Transverse colon (tissue), 4 donors: ENCODE measurements at regions not wholly inside any gene's neighbourhood (a gene's known extent, or its start where the extent isn't known, plus 50 kb on each side); places are given as distances from the start of the nearest gene placed in this dataset.

ENCODE experiments used
- DNase-seq: peaks from one replicate; pipeline ENCODE4 v3.0.0-alpha.2; 2019
- H3K27ac ChIP-seq, 4 donors: fragments of 200-600 bp; sonication (generic); 2 replicates each; pipeline ENCODE4 v1.5.1; 2016 to 2018; ENCODE audit warnings: inconsistent platforms in 4 of 4
- H3K27me3 ChIP-seq: fragments of 200-600 bp; sonication (generic); 2 replicates; pipeline ENCODE4 v1.5.1; 2017; ENCODE audit warnings: inconsistent platforms
- H3K36me3 ChIP-seq, 4 donors: fragments of 200-600 bp; sonication (generic); 2 replicates each; pipeline ENCODE4 v1.5.1; 2017 to 2019; ENCODE audit warnings: inconsistent platforms in 4 of 4
- H3K4me1 ChIP-seq, 4 donors: fragments of 200-600 bp; sonication (generic); 2 replicates each; pipeline ENCODE4 v1.5.1; 2017 to 2020; ENCODE audit warnings: inconsistent platforms in 4 of 4
- H3K4me3 ChIP-seq, 4 donors: fragments of 200-600 bp; sonication (generic); 1 replicate in 1 of 4; 2 replicates in 3 of 4; pipeline versions ENCODE4 v1.5.1 to v1.6.1; 2017 to 2019; ENCODE audit warnings: inconsistent platforms in 4 of 4
- H3K9me3 ChIP-seq, 2 donors: fragments of 200-600 bp; sonication (generic); 2 replicates each; pipeline ENCODE4 v1.5.1; 2017 to 2019; ENCODE audit warnings: inconsistent platforms in 2 of 2
- CTCF ChIP-seq, 5 experiments: fragments of 200-600 bp in 3 of 5; fragments of 450-650 bp in 2 of 5; sonication (generic) in 3 of 5; IDR thresholded peaks; 1 replicate in 2 of 5; 2 replicates in 3 of 5; pipeline ENCODE4 v1.5.1; 2016 to 2017; ENCODE audit warnings: antibody characterized with exemption in 5 of 5, inconsistent platforms in 3 of 5, mild to moderate bottlenecking in 2 of 5, moderate library complexity in 1 of 5
- EP300 ChIP-seq: sonication (generic); formaldehyde crosslinking; IDR thresholded peaks from one replicate; pipeline ENCODE4 v1.6.1; 2017; ENCODE audit warnings: antibody characterized with exemption, low read depth
- POLR2A ChIP-seq: fragments of 450-650 bp; IDR thresholded peaks from one replicate; pipeline ENCODE4 v1.6.1; 2016; ENCODE audit warnings: antibody characterized with exemption, mild to moderate bottlenecking, moderate library complexity
- POLR2AphosphoS5 ChIP-seq, 3 donors: sonication (generic); formaldehyde crosslinking; IDR thresholded peaks; one replicate each; pipeline ENCODE4 v1.6.1; 2016; ENCODE audit warnings: antibody characterized with exemption in 3 of 3
- WGBS, 2 donors: methylation state at CpG; one replicate each; pipeline ENCODE4 v1.1.5; 2018; ENCODE audit warnings: low coverage in 1 of 2; 5-methylcytosine and 5-hydroxymethylcytosine counted together
- in situ Hi-C, 4 donors: fragments of 200-750 bp; cut with MboI; loops; one replicate each; pipeline versions ENCODE4 v1.15.0 to v1.15.1; 2017; ENCODE audit warnings: low sequenced_read_pairs in 3 of 4, low pct_ligation_motif_present in 1 of 4, low pct_unique_long_range_greater_than_20kb in 1 of 4
- intact Hi-C: fragments of 100-400 bp; cut with DNase I; formaldehyde crosslinking; loops from one replicate; pipeline ENCODE4 v1.15.1; 2023; ENCODE audit warnings: low total_unique reads

DNA sequence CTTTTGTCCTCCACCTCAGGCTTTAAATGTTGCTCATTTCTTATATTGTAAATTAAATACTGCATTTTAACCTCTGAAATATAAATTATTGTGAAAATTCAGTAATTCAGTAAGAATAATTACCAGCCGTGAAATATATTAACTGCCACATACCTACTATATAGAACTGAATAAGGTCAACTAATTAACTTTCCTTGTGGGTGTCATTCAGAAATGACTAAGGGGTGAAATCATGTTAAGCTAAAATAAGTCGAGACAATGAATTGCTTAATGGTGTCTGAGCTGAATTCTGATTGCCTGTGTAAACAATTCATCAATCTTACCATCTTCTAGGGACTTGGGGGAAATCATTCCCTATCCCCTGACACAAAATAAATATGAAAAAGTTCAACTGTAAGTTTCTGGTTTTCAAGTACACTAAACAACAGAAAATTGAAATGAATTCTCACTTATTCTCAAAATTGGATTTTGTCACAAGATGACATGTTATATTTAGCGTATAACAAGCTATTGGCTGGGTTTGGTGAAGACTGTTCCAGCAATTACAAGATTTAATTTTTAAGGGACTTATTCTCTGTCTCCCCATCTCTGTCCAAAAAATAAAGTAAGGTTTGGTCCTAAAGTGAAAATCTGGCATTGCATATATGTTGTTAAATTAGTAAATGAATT, 255.1 kb downstream of the METTL4 start:
- no peak for DNase-seq
- TF ChIP-seq POLR2A (no peak), CTCF (IDR thresholded peaks at IDR 0.05) (no peak), POLR2AphosphoS5 (IDR thresholded peaks at IDR 0.05) (no peak), EP300 (no peak)
- no peaks in the 10 kb centered on the region for H3K27me3 ChIP-seq
- in situ Hi-C loops = no loop called here
- no peaks in the 10 kb centered on the region for H3K9me3 ChIP-seq
- intact Hi-C loops = no loop called here
- 65 to 67% methylated on average over 3 of the region's 3 CpGs for WGBS, 2 donors
- no peak overlapping the region for H3K27ac ChIP-seq
- no peak overlapping the region for H3K4me3 ChIP-seq
- H3K4me1 ChIP-seq = no peaks in the 10 kb centered on the region
- no peaks in the 10 kb centered on the region for H3K36me3 ChIP-seq

DNA sequence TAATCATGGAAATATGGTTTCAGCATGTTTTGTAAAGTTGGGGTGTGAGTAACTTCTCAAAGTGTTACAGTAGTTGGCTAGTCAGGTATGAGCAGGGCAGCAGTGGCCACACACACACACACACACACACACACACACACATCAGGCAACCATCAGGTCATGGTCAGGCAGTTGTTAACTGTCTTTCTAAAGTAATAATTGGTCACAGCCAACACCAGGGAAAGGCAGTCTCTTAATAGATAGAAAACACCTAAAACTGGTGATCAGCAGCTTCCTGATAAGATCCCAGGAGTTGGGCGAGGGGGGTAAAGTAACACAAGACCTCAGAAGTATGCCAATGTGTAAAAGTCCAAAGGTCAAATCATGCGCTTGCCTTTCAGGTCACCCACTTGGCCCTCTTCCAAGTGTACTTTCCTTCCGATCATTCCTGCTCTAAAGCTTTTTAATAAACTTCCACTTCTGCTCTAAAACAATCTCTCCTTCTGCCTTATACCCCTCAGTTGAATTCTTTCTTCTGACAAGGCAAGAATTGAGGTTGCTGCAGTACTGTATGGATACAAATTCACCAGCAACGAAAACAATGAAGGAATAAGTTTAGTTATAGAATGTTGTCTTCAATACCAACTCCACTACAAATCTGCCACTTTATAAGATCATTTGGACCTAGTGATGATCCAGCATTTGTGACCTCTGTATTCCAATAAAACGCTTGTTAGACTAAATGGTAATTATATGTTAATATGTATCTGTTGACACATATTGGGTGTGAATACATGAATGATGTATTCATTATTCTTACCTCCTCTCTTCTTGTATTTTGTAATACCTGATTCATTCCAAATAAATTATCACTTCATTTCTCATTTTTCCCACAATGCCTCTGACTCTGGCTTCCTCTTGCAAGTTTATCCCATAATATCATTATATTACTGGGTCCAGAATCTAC, 254.3 kb downstream of the METTL4 start:
- no peak for DNase-seq
- no peaks in the 10 kb centered on the region for H3K27me3 ChIP-seq
- no peaks in the 10 kb centered on the region for H3K36me3 ChIP-seq
- TF ChIP-seq EP300 (no peak), CTCF (IDR thresholded peaks at IDR 0.05) (no peak), POLR2AphosphoS5 (IDR thresholded peaks at IDR 0.05) (no peak), POLR2A (no peak)
- no peak overlapping the region for H3K4me3 ChIP-seq
- in situ Hi-C loops = no loop called here
- H3K9me3 ChIP-seq = no peaks in the 10 kb centered on the region
- intact Hi-C loops = no loop called here
- H3K27ac ChIP-seq = no peak overlapping the region
- no peaks in the 10 kb centered on the region for H3K4me1 ChIP-seq
- 38 to 49% methylated on average over 4 to 5 of the region's 5 CpGs for WGBS, 2 donors

GRCh38 chr18:2324459-2324858, 246.8 kb downstream of the METTL4 start:
- TF ChIP-seq POLR2AphosphoS5 (IDR thresholded peaks at IDR 0.05) = no peak
- no peak for TF ChIP-seq POLR2A
- no peak for TF ChIP-seq CTCF (IDR thresholded peaks at IDR 0.05)
- no peak for TF ChIP-seq EP300
- intact Hi-C loops (no loop called here), in situ Hi-C loops (no loop called here)
- Histone ChIP-seq H3K4me3 (no peak overlapping the region), H3K9me3 (no peaks in the 10 kb centered on the region), H3K27me3 (no peaks in the 10 kb centered on the region), H3K4me1 (no peaks in the 10 kb centered on the region), H3K36me3 (no peaks in the 10 kb centered on the region), H3K27ac (no peak overlapping the region)
- no peak for DNase-seq

- Histone ChIP-seq H3K4me1 (no peaks in the 10 kb centered on the region), H3K9me3 (no peaks in the 10 kb centered on the region), H3K4me3 (no peak overlapping the region), H3K36me3 (no peaks in the 10 kb centered on the region), H3K27ac (no peak overlapping the region), H3K27me3 (no peaks in the 10 kb centered on the region)
- 56 to 64% methylated on average over 4 of the region's 4 CpGs for WGBS, 2 donors
- in situ Hi-C loops (loop anchor here in 1 of 4 donors (25.0 kb wide), 1 partner anchor 212 kb away; no protein-coding TSS in a partner anchor), intact Hi-C loops (no loop called here)
- no peak for DNase-seq
- no peak for TF ChIP-seq POLR2A
- no peak for TF ChIP-seq EP300
- TF ChIP-seq POLR2AphosphoS5 (IDR thresholded peaks at IDR 0.05) = no peak
Measured at GRCh38 chr18:2325308-2325849, 245.9 kb downstream of the METTL4 start.
